KMS-11 (cell line): ENCODE measurements at regions not wholly inside any gene's neighbourhood (a gene's known extent, or its start where the extent isn't known, plus 50 kb on each side); places are given as distances from the start of the nearest gene placed in this dataset.

ENCODE experiments used
- H2AFZ ChIP-seq: fragments of 200-600 bp; sonication (generic); 2 replicates; pipeline ENCODE4 v1.6.1; 2016; ENCODE audit warnings: antibody characterized with exemption, mixed run types, low read depth
- H3K27ac ChIP-seq: fragments of 200-600 bp; sonication (generic); 2 replicates; pipeline ENCODE4 v1.6.1; 2016; ENCODE audit warnings: mild to moderate bottlenecking, mixed run types
- H3K27me3 ChIP-seq: fragments of 200-600 bp; sonication (generic); 2 replicates; pipeline ENCODE4 v1.6.1; 2017; ENCODE audit warnings: mild to moderate bottlenecking, low read depth, mixed run types, moderate library complexity; ENCODE audit not compliant: insufficient read depth
- H3K36me3 ChIP-seq: fragments of 200-600 bp; sonication (generic); 2 replicates; pipeline ENCODE4 v1.6.1; 2017; ENCODE audit warnings: mild to moderate bottlenecking, mixed run types; ENCODE audit not compliant: insufficient read depth
- H3K4me1 ChIP-seq: fragments of 200-600 bp; sonication (generic); 2 replicates; pipeline ENCODE4 v1.6.1; 2016; ENCODE audit warnings: mild to moderate bottlenecking, low read depth, mixed run types; ENCODE audit not compliant: poor library complexity, severe bottlenecking
- H3K4me2 ChIP-seq: fragments of 200-600 bp; sonication (generic); 2 replicates; pipeline ENCODE4 v1.7.0; 2016; ENCODE audit warnings: mild to moderate bottlenecking, mixed run types
- H3K4me3 ChIP-seq: fragments of 200-600 bp; sonication (generic); IDR thresholded peaks from 2 replicates; pipeline ENCODE4 v1.6.1; 2017; ENCODE audit warnings: low read depth, low read length, mixed read lengths; ENCODE audit not compliant: insufficient read depth
- H3K79me2 ChIP-seq: fragments of 200-600 bp; sonication (generic); 2 replicates; pipeline ENCODE4 v1.6.1; 2016; ENCODE audit warnings: low read depth, mixed run types; ENCODE audit not compliant: insufficient read depth
- H3K9ac ChIP-seq: fragments of 200-600 bp; sonication (generic); 2 replicates; pipeline ENCODE4 v1.6.1; 2016; ENCODE audit warnings: mild to moderate bottlenecking, mixed run types
- H4K20me1 ChIP-seq: fragments of 200-600 bp; sonication (generic); 2 replicates; pipeline ENCODE4 v1.6.1; 2016; ENCODE audit warnings: mild to moderate bottlenecking, mixed run types; ENCODE audit not compliant: insufficient read depth
- CTCF ChIP-seq: fragments of 200-600 bp; sonication (generic); conservative IDR thresholded peaks from 2 replicates; pipeline ENCODE4 v1.6.1; 2017; ENCODE audit warnings: low read depth, mild to moderate bottlenecking, antibody characterized with exemption, low read length, moderate library complexity, mixed read lengths

DNA sequence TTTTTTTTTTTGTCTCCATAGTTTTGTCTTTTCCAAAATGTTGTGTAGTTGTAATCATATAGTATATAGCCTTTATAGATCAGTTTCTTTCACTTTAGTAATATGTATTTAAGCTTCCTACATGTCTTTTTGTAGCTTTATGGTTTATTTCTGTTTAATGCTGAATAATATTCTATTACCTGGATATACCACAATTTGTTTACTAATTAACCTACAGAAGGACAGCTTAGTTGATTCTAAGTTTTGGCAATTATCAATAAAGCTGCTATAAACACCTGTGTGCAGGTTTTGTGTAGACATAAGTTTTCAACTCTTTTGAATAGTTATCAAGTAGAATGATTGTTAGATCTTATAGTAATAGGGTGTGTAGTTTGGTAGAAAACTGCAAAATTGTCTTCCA, 130.3 kb upstream of the CARD18 start:
- no peak overlapping the region for H3K9ac ChIP-seq
- H3K27ac ChIP-seq = no peak overlapping the region
- H4K20me1 ChIP-seq = no peaks in the 10 kb centered on the region
- TF ChIP-seq CTCF = no peak
- H3K27me3 ChIP-seq = no peaks in the 10 kb centered on the region
- no peaks in the 10 kb centered on the region for H3K79me2 ChIP-seq
- H3K4me3 ChIP-seq = no peak overlapping the region
- H2AFZ ChIP-seq = no peak overlapping the region
- H3K4me2 ChIP-seq = no peak overlapping the region
- no peaks in the 10 kb centered on the region for H3K4me1 ChIP-seq
- H3K36me3 ChIP-seq = no peaks in the 10 kb centered on the region

- H3K27ac ChIP-seq = no peak overlapping the region
- no peaks in the 10 kb centered on the region for H3K4me1 ChIP-seq
- no peak overlapping the region for H3K4me3 ChIP-seq
- no peak overlapping the region for H2AFZ ChIP-seq
- TF ChIP-seq CTCF = no peak
- H3K9ac ChIP-seq = no peak overlapping the region
- no peak overlapping the region for H3K4me2 ChIP-seq
- H3K79me2 ChIP-seq = no peaks in the 10 kb centered on the region
- no peaks in the 10 kb centered on the region for H3K27me3 ChIP-seq
- no peaks in the 10 kb centered on the region for H3K36me3 ChIP-seq
- H4K20me1 ChIP-seq = no peaks in the 10 kb centered on the region
These were observed 129.0 kb upstream of the CARD18 start for GRCh38 chr11:105268404-105269062.

GRCh38 chr11:105265845-105266244, 126.3 kb upstream of the CARD18 start:
- Histone ChIP-seq H2AFZ (no peak overlapping the region), H3K79me2 (no peaks in the 10 kb centered on the region), H4K20me1 (no peaks in the 10 kb centered on the region), H3K4me3 (no peak overlapping the region), H3K9ac (no peak overlapping the region), H3K4me1 (no peaks in the 10 kb centered on the region), H3K4me2 (no peak overlapping the region), H3K27me3 (no peaks in the 10 kb centered on the region), H3K27ac (no peak overlapping the region), H3K36me3 (no peaks in the 10 kb centered on the region)
- no peak for TF ChIP-seq CTCF

GRCh38 chr11:105260976-105261375, 121.4 kb upstream of the CARD18 start:
- Histone ChIP-seq H3K4me3 (no peak overlapping the region), H3K27ac (no peak overlapping the region), H2AFZ (no peak overlapping the region), H3K36me3 (no peaks in the 10 kb centered on the region), H3K4me1 (no peaks in the 10 kb centered on the region), H3K27me3 (no peaks in the 10 kb centered on the region), H3K9ac (no peak overlapping the region), H3K79me2 (no peaks in the 10 kb centered on the region), H4K20me1 (no peaks in the 10 kb centered on the region), H3K4me2 (no peak overlapping the region)
- no peak for TF ChIP-seq CTCF
